Non-pigmented ciliary epithelial cell (primary cell): ENCODE measurements at regions not wholly inside any gene's neighbourhood (a gene's known extent, or its start where the extent isn't known, plus 50 kb on each side); places are given as distances from the start of the nearest gene placed in this dataset.

Experiments used
- DNase-seq: peaks from one replicate; pipeline ENCODE4 v3.0.0-alpha.2; 2010; ENCODE audit warnings: low read depth

GRCh38 chr2:59920307-59920706 is 633.1 kb downstream of the BCL11A start:
- DNase-seq = no peak

- no peak for DNase-seq
Measured at GRCh38 chr2:59919579-59919978, 633.9 kb downstream of the BCL11A start.

GRCh38 chr2:59912042-59912441 is 641.4 kb downstream of the BCL11A start:
- DNase-seq = no peak

- DNase-seq = no peak
Measured at GRCh38 chr2:59910166-59910565, 643.3 kb downstream of the BCL11A start.

- no peak for DNase-seq
Measured at GRCh38 chr2:59909147-59909546, 644.3 kb downstream of the BCL11A start.

GRCh38 chr2:59905731-59906130 is 647.7 kb downstream of the BCL11A start:
- DNase-seq = no peak

GRCh38 chr2:59903994-59904544 is 649.4 kb downstream of the BCL11A start:
- DNase-seq = no peak

- no peak for DNase-seq
Measured at GRCh38 chr2:59900728-59901452, 652.6 kb downstream of the BCL11A start.

- DNase-seq = no peak
Measured at GRCh38 chr2:59899692-59900091, 653.8 kb downstream of the BCL11A start.

GRCh38 chr2:59896499-59897245 is 656.8 kb downstream of the BCL11A start:
- DNase-seq = no peak

GRCh38 chr2:59893612-59894011 is 659.8 kb downstream of the BCL11A start:
- DNase-seq = no peak

- no peak for DNase-seq
Measured at GRCh38 chr2:59892398-59892797, 661.1 kb downstream of the BCL11A start.

- DNase-seq = no peak
Measured at GRCh38 chr2:59889305-59889704, 664.1 kb downstream of the BCL11A start.

- no peak for DNase-seq
Measured at GRCh38 chr2:59888706-59889105, 664.7 kb downstream of the BCL11A start.

- no peak for DNase-seq
Measured at GRCh38 chr2:59888015-59888414, 665.4 kb downstream of the BCL11A start.

GRCh38 chr2:59887366-59887765 is 666.1 kb downstream of the BCL11A start:
- no peak for DNase-seq

GRCh38 chr2:59886759-59887158 is 666.7 kb downstream of the BCL11A start:
- no peak for DNase-seq

- no peak for DNase-seq
Measured at GRCh38 chr2:59885541-59885940, 667.9 kb downstream of the BCL11A start.

- no peak for DNase-seq
Measured at GRCh38 chr2:59884166-59884565, 669.3 kb downstream of the BCL11A start.

GRCh38 chr2:59882822-59883221 is 670.6 kb downstream of the BCL11A start:
- no peak for DNase-seq

- DNase-seq = no peak
Measured at GRCh38 chr2:59882279-59882678, 671.2 kb downstream of the BCL11A start.

GRCh38 chr2:59881218-59881617 is 672.2 kb downstream of the BCL11A start:
- no peak for DNase-seq

- no peak for DNase-seq
Measured at GRCh38 chr2:59879700-59880131, 673.7 kb downstream of the BCL11A start.
